PC-3 (cell line): ENCODE measurements at regions not wholly inside any gene's neighbourhood (a gene's known extent, or its start where the extent isn't known, plus 50 kb on each side); places are given as distances from the start of the nearest gene placed in this dataset.

Source experiments
- ATAC-seq: fragments of 200-7000 bp; cut with Tn5 transposase; 2 replicates; pipeline ENCODE4 v1.9.1; 2020; ENCODE audit warnings: mild to moderate bottlenecking, moderate library complexity
- BruUV-seq: library from RNA; stranded (reverse); fragments of 400-500 nt; replicated peaks from 2 replicates; lab custom pipeline; 2021; lab: Mats Ljungman, UMichigan
- CTCF ChIA-PET: fragments of 300-600 bp; sonication (Branson Sonifier 250); formaldehyde crosslinking; loops from one replicate; lab custom pipeline; 2022; ENCODE audit warnings: antibody characterized with exemption; lab: Charles Lee
- POLR2A ChIA-PET: fragments of 300-600 bp; sonication (Branson Sonifier 250); formaldehyde crosslinking; loops from one replicate; lab custom pipeline; 2022; ENCODE audit warnings: antibody characterized with exemption; ENCODE audit not compliant: unreplicated experiment; lab: Charles Lee
- DNase-seq: peaks from one replicate; pipeline ENCODE4 v3.0.0-alpha.2; 2015
- H2AFZ ChIP-seq: fragments of 300-600 bp; sonication (generic); 2 replicates; pipeline ENCODE4 v1.6.0; 2016; ENCODE audit warnings: antibody characterized with exemption, low read length
- H3F3A ChIP-seq: fragments of 300-600 bp; sonication (generic); one replicate; pipeline ENCODE4 v1.6.0; 2017; ENCODE audit warnings: antibody characterized with exemption, low read length, control low read depth, mild to moderate bottlenecking; ENCODE audit not compliant: unreplicated experiment
- H3K27ac ChIP-seq: fragments of 300-600 bp; sonication (generic); 2 replicates; pipeline ENCODE4 v1.5.1; 2016; ENCODE audit warnings: mild to moderate bottlenecking, low read length
- H3K27me3 ChIP-seq: fragments of 300-600 bp; sonication (generic); 2 replicates; pipeline ENCODE4 v1.6.1; 2016; ENCODE audit warnings: low read length, mixed read lengths
- H3K36me3 ChIP-seq: fragments of 300-600 bp; sonication (generic); 2 replicates; pipeline ENCODE4 v1.6.1; 2016; ENCODE audit warnings: low read depth, mixed run types, low read length, mixed read lengths
- H3K4me1 ChIP-seq: fragments of 300-600 bp; sonication (generic); 2 replicates; pipeline ENCODE4 v1.5.1; 2016; ENCODE audit warnings: low read length; ENCODE audit not compliant: insufficient read depth
- H3K4me2 ChIP-seq: fragments of 300-600 bp; sonication (generic); 2 replicates; pipeline ENCODE4 v1.6.0; 2016; ENCODE audit warnings: low read length
- H3K4me3 ChIP-seq: fragments of 300-600 bp; sonication (generic); 2 replicates; pipeline ENCODE4 v1.5.1; 2016; ENCODE audit warnings: mild to moderate bottlenecking, low read length, mixed read lengths
- H3K79me2 ChIP-seq: fragments of 300-600 bp; sonication (generic); 2 replicates; pipeline ENCODE4 v1.6.1; 2017; ENCODE audit warnings: low read length, mixed read lengths
- H3K9ac ChIP-seq: fragments of 300-600 bp; sonication (generic); 2 replicates; pipeline ENCODE4 v1.6.0; 2016; ENCODE audit warnings: mild to moderate bottlenecking, low read length
- H3K9me2 ChIP-seq: fragments of 300-600 bp; sonication (generic); replicated peaks from 2 replicates; pipeline ENCODE4 v1.6.1; 2016; ENCODE audit warnings: mixed run types, low read length, mixed read lengths
- H3K9me3 ChIP-seq: fragments of 300-600 bp; sonication (generic); 2 replicates; pipeline ENCODE4 v1.6.1; 2016; ENCODE audit warnings: low read length, mixed read lengths
- H4K20me1 ChIP-seq: fragments of 300-600 bp; sonication (generic); 2 replicates; pipeline ENCODE4 v1.6.1; 2016; ENCODE audit warnings: low read length, mixed read lengths
- EZH2 ChIP-seq: fragments of 300-600 bp; sonication (generic); IDR thresholded peaks from one replicate; pipeline ENCODE4 v1.6.1; 2017; ENCODE audit warnings: antibody characterized with exemption, mild to moderate bottlenecking, low read length; ENCODE audit not compliant: unreplicated experiment
- EZH2phosphoT487 ChIP-seq: fragments of 300-600 bp; sonication (generic); IDR thresholded peaks from 2 replicates; pipeline ENCODE4 v1.6.1; 2018; ENCODE audit warnings: mild to moderate bottlenecking, antibody characterized with exemption, low read length, borderline replicate concordance
- intact Hi-C: fragments of 100-400 bp; cut with micrococcal nuclease; formaldehyde crosslinking; loops from 2 replicates; pipeline ENCODE4 v1.9.0; 2023
- TF ChIP-seq, protein P1 (sequence below): fragments of 300-600 bp; sonication (generic); conservative IDR thresholded peaks from 2 replicates; pipeline ENCODE4 v1.5.1; 2017; ENCODE audit warnings: antibody characterized with exemption, low read depth, mild to moderate bottlenecking, low read length

DNA sequence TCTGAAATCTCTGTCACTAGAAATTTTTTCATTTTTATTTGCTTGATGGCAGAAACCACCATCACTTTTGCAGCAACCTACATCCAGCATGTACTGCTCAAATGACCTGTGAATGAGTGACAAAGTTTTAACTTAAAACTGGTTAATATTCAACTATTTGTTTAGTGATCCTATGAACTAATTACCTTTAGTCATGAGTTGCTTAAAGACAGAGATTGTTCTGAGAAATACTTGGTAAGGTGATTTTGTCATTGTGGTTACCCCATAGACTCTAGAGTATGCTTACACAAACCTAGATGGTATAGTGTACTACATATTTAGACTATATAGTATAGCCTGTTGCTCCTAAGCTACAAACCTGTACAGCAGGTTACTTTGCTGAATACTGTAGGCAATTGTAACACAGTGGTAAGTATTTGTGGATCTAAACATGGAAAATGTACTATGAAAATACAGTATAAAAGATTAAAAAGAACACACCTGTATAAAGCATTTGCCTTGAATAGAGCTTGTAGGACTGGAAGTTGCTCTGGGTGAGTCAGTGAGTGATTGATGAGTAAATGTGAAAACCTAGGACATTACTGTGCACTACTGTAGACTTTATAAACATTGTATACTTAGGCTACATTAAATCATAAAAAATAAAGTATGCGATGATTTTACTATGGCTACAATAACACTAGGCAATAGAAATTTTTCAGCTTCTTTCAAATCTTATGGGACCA, 256.6 kb upstream of the PPFIA2 start:
- no peak overlapping the region for H3K4me3 ChIP-seq
- H3K79me2 ChIP-seq = no peaks in the 10 kb centered on the region
- no peaks in the 10 kb centered on the region for H3K4me1 ChIP-seq
- no peak for ATAC-seq
- intact Hi-C loops = no loop called here
- BruUV-seq = no TSS peak
- no peaks in the 10 kb centered on the region for H3F3A ChIP-seq
- no peaks in the 10 kb centered on the region for H3K27me3 ChIP-seq
- H2AFZ ChIP-seq = no peak overlapping the region
- no peaks in the 10 kb centered on the region for H3K9me2 ChIP-seq
- ChIA-PET POLR2A (no interaction called here), CTCF (no interaction called here)
- no peak overlapping the region for H3K4me2 ChIP-seq
- no peak overlapping the region for H3K9ac ChIP-seq
- no peaks in the 10 kb centered on the region for H4K20me1 ChIP-seq
- H3K36me3 ChIP-seq = no peaks in the 10 kb centered on the region
- no peaks in the 10 kb centered on the region; the same call in 1 of the 2 replicates for H3K9me3 ChIP-seq
- TF ChIP-seq EZH2phosphoT487 = no peak
- no peak for TF ChIP-seq EZH2
- TF ChIP-seq, protein P1, sequence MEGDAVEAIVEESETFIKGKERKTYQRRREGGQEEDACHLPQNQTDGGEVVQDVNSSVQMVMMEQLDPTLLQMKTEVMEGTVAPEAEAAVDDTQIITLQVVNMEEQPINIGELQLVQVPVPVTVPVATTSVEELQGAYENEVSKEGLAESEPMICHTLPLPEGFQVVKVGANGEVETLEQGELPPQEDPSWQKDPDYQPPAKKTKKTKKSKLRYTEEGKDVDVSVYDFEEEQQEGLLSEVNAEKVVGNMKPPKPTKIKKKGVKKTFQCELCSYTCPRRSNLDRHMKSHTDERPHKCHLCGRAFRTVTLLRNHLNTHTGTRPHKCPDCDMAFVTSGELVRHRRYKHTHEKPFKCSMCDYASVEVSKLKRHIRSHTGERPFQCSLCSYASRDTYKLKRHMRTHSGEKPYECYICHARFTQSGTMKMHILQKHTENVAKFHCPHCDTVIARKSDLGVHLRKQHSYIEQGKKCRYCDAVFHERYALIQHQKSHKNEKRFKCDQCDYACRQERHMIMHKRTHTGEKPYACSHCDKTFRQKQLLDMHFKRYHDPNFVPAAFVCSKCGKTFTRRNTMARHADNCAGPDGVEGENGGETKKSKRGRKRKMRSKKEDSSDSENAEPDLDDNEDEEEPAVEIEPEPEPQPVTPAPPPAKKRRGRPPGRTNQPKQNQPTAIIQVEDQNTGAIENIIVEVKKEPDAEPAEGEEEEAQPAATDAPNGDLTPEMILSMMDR = no peak
- no peak for DNase-seq
- H3K27ac ChIP-seq = no peak overlapping the region

- no peak for DNase-seq
- Histone ChIP-seq H3K36me3 (no peaks in the 10 kb centered on the region), H3F3A (no peaks in the 10 kb centered on the region), H2AFZ (no peak overlapping the region), H3K27me3 (no peaks in the 10 kb centered on the region), H4K20me1 (no peaks in the 10 kb centered on the region), H3K4me3 (no peak overlapping the region), H3K79me2 (no peaks in the 10 kb centered on the region), H3K9me3 (no peaks in the 10 kb centered on the region; the same call in 1 of the 2 replicates), H3K9ac (no peak overlapping the region), H3K4me1 (no peaks in the 10 kb centered on the region), H3K27ac (no peak overlapping the region), H3K4me2 (no peak overlapping the region), H3K9me2 (no peaks in the 10 kb centered on the region)
- no peak for ATAC-seq
- TF ChIP-seq EZH2 (no peak), EZH2phosphoT487 (no peak)
- TF ChIP-seq, protein P1 = no peak
- CTCF ChIA-PET = no interaction called here
- BruUV-seq = no TSS peak
- intact Hi-C loops = no loop called here
- POLR2A ChIA-PET = no interaction called here
Observed at GRCh38 chr12:82012176-82012575, 253.0 kb upstream of the PPFIA2 start.

DNA sequence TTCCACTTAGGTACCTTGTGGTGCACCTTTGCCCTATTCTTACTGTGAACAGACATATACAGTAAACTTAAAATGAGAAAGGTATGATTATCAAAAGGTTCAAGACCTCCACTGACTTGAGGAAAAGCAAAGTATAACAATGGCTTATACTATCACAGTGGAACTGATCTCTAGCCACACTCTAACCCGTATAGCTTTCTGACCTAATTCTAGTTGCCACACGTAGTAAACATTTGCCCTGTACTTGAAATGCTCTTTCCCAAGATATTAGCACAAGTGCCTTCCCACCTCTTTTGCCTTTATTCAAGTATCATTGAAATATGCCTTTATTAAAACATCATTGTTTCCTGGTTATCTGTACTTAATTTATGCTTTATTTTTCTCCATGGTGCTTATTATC, 250.4 kb upstream of the PPFIA2 start:
- ATAC-seq (no peak), DNase-seq (no peak)
- H2AFZ ChIP-seq = no peak overlapping the region
- POLR2A ChIA-PET = no interaction called here
- TF ChIP-seq EZH2phosphoT487 = no peak
- TF ChIP-seq, protein P1 = no peak
- TF ChIP-seq EZH2 = no peak
- H3K9me3 ChIP-seq = no peaks in the 10 kb centered on the region; the same call in 1 of the 2 replicates
- no peaks in the 10 kb centered on the region for H3K9me2 ChIP-seq
- no peak overlapping the region for H3K9ac ChIP-seq
- no peaks in the 10 kb centered on the region for H3K79me2 ChIP-seq
- H3K27ac ChIP-seq = no peak overlapping the region
- no TSS peak for BruUV-seq
- no peaks in the 10 kb centered on the region for H3K4me1 ChIP-seq
- no peaks in the 10 kb centered on the region for H4K20me1 ChIP-seq
- CTCF ChIA-PET = no interaction called here
- no peaks in the 10 kb centered on the region for H3K36me3 ChIP-seq
- no peak overlapping the region for H3K4me3 ChIP-seq
- H3F3A ChIP-seq = no peaks in the 10 kb centered on the region
- no peak overlapping the region for H3K4me2 ChIP-seq
- no peaks in the 10 kb centered on the region for H3K27me3 ChIP-seq
- intact Hi-C loops = no loop called here
